GM12892 (cell line): ENCODE measurements at regions not wholly inside any gene's neighbourhood (a gene's known extent, or its start where the extent isn't known, plus 50 kb on each side); places are given as distances from the start of the nearest gene placed in this dataset.

Source experiments
- POLR2A ChIP-seq: IDR thresholded peaks from 2 replicates; pipeline ENCODE4 v1.6.1; 2011; ENCODE audit warnings: low read depth, low read length, control low read depth
- POLR2AphosphoS5 ChIP-seq: IDR thresholded peaks from 2 replicates; pipeline ENCODE4 v1.6.1; 2011; ENCODE audit warnings: low read depth, low read length, control low read depth
- TAF1 ChIP-seq: IDR thresholded peaks from 2 replicates; pipeline ENCODE4 v1.6.1; 2011; ENCODE audit warnings: low read depth, mild to moderate bottlenecking, control low read depth, low read length, borderline replicate concordance

DNA sequence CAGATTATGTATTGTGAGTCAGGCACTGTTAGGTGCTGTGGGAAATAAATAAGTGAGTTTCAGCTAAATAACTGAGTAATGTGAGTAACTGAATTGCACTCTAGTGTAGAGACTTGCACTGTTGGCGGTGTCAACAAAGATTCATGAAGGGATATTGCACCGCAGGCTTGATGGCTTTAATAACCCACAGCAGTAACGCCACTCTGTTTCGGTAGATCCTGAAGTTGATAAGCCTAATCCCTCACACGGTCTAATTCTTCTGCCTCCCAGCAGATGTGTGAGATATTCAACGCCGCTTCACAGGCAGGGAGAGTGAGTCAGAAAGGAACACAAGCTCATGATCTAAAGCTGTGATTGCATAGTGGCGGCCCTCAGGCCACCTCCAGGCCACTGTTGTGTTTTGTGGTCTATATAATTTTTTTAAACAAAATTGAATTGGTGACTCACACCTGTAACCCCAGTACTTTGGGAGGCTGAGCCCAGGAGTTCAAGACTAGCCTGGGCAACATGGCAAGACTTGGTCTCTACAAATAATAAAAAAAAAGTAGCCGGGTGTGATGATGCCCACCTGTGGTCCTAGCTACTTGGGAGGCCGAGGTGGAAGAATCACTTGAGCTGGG is 94.3 kb downstream of the LIPG start:
- TF ChIP-seq POLR2A (no peak), POLR2AphosphoS5 (no peak), TAF1 (no peak)
